ENCODE measurements at regions not wholly inside any gene's neighbourhood (a gene's known extent, or its start where the extent isn't known, plus 50 kb on each side); places are given as distances from the start of the nearest gene placed in this dataset.

DNA sequence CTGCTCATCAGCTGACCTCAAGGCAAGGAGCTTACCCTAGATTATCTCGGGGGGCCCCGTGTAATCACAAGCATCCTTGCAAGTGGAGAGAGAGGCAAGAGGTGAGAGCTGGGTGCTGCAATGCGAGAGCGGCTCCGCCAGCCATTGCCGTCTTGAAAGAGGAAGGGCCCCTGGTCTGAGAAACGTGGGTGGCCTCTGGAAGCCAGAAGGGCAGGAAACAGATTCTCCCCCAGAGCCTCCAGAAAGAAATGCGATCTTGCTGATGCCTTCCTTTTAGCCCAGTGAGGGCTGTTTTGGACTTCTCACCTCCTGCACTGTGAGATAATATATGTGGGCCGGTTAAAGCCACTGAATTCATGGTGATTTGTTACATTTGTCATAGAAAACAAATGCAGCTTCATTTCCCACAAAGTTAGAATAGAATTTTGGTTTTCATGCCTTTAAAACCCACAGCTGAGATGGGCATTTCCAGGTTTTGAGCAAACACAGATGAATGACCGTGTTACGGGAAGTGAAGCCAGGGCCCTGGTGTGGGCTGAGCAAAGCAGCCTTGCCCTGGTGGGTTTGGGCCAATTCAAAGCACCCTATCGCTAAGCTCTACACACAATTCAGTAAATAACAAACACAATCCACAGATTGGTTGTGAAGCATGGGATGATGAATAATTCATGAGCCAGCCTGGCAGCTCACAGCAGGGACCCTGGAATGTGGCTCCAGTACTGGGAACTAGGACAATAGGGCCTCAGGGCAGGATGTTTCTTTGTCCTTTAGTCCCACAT lies 319.9 kb upstream of the HS6ST1 start:
- TF ChIP-seq, protein P1, sequence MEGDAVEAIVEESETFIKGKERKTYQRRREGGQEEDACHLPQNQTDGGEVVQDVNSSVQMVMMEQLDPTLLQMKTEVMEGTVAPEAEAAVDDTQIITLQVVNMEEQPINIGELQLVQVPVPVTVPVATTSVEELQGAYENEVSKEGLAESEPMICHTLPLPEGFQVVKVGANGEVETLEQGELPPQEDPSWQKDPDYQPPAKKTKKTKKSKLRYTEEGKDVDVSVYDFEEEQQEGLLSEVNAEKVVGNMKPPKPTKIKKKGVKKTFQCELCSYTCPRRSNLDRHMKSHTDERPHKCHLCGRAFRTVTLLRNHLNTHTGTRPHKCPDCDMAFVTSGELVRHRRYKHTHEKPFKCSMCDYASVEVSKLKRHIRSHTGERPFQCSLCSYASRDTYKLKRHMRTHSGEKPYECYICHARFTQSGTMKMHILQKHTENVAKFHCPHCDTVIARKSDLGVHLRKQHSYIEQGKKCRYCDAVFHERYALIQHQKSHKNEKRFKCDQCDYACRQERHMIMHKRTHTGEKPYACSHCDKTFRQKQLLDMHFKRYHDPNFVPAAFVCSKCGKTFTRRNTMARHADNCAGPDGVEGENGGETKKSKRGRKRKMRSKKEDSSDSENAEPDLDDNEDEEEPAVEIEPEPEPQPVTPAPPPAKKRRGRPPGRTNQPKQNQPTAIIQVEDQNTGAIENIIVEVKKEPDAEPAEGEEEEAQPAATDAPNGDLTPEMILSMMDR (IDR thresholded peaks at IDR 0.05; ENCODE audit: low read depth, low read length, missing input control): no peak
- TF ChIP-seq GABPA (IDR thresholded peaks at IDR 0.05 in 1 of 2, conservative IDR thresholded peaks at IDR 0.05 in 1 of 2) (no peak), RAD21 (IDR thresholded peaks at IDR 0.05) (no peak), HNF4G (IDR thresholded peaks at IDR 0.05) (no peak), TAF1 (conservative IDR thresholded peaks at IDR 0.05) (no peak)
- TF ChIP-seq, protein P2, sequence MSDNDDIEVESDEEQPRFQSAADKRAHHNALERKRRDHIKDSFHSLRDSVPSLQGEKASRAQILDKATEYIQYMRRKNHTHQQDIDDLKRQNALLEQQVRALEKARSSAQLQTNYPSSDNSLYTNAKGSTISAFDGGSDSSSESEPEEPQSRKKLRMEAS (IDR thresholded peaks at IDR 0.05): no peak
- TF ChIP-seq, protein P3, sequence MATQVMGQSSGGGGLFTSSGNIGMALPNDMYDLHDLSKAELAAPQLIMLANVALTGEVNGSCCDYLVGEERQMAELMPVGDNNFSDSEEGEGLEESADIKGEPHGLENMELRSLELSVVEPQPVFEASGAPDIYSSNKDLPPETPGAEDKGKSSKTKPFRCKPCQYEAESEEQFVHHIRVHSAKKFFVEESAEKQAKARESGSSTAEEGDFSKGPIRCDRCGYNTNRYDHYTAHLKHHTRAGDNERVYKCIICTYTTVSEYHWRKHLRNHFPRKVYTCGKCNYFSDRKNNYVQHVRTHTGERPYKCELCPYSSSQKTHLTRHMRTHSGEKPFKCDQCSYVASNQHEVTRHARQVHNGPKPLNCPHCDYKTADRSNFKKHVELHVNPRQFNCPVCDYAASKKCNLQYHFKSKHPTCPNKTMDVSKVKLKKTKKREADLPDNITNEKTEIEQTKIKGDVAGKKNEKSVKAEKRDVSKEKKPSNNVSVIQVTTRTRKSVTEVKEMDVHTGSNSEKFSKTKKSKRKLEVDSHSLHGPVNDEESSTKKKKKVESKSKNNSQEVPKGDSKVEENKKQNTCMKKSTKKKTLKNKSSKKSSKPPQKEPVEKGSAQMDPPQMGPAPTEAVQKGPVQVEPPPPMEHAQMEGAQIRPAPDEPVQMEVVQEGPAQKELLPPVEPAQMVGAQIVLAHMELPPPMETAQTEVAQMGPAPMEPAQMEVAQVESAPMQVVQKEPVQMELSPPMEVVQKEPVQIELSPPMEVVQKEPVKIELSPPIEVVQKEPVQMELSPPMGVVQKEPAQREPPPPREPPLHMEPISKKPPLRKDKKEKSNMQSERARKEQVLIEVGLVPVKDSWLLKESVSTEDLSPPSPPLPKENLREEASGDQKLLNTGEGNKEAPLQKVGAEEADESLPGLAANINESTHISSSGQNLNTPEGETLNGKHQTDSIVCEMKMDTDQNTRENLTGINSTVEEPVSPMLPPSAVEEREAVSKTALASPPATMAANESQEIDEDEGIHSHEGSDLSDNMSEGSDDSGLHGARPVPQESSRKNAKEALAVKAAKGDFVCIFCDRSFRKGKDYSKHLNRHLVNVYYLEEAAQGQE (IDR thresholded peaks at IDR 0.05): no peak

All from liver (tissue), 3 donors.